ENCODE measurements at regions not wholly inside any gene's neighbourhood (a gene's known extent, or its start where the extent isn't known, plus 50 kb on each side); places are given as distances from the start of the nearest gene placed in this dataset.

GRCh38 chr5:73291873-73292272 lies 118.9 kb downstream of the TMEM174 start:
- DNase-seq (ENCODE audit: low read depth) = no peak

- no peak for DNase-seq (ENCODE audit: low read depth)
Measured at GRCh38 chr5:73290242-73290641, 117.2 kb downstream of the TMEM174 start.

- DNase-seq (ENCODE audit: low read depth) = no peak
Measured at GRCh38 chr5:73288803-73289720, 116.1 kb downstream of the TMEM174 start.

- DNase-seq (ENCODE audit: low read depth) = no peak
Measured at GRCh38 chr5:73286896-73287295, 113.9 kb downstream of the TMEM174 start.

GRCh38 chr5:73284985-73285384 lies 112.0 kb downstream of the TMEM174 start:
- DNase-seq (ENCODE audit: low read depth) = no peak

- DNase-seq (ENCODE audit: low read depth) = no peak
Measured at GRCh38 chr5:73284220-73284795, 111.3 kb downstream of the TMEM174 start.

GRCh38 chr5:73282923-73283322 lies 109.9 kb downstream of the TMEM174 start:
- DNase-seq (ENCODE audit: low read depth) = no peak

GRCh38 chr5:73282383-73282782 lies 109.4 kb downstream of the TMEM174 start:
- no peak for DNase-seq (ENCODE audit: low read depth)

- DNase-seq (ENCODE audit: low read depth) = no peak
Measured at GRCh38 chr5:73280821-73281746, 108.1 kb downstream of the TMEM174 start.

- DNase-seq (ENCODE audit: low read depth) = no peak
Measured at GRCh38 chr5:73280386-73280785, 107.4 kb downstream of the TMEM174 start.

GRCh38 chr5:73279805-73280204 lies 106.8 kb downstream of the TMEM174 start:
- DNase-seq (ENCODE audit: low read depth) = no peak

GRCh38 chr5:73278693-73279092 lies 105.7 kb downstream of the TMEM174 start:
- no peak for DNase-seq (ENCODE audit: low read depth)

GRCh38 chr5:73274881-73275663 lies 102.1 kb downstream of the TMEM174 start:
- peak; percentile 89 for DNase-seq (ENCODE audit: low read depth)

GRCh38 chr5:73274121-73274520 lies 101.1 kb downstream of the TMEM174 start:
- peak; percentile 45 for DNase-seq (ENCODE audit: low read depth)

GRCh38 chr5:73273379-73274050 lies 100.5 kb downstream of the TMEM174 start:
- no peak for DNase-seq (ENCODE audit: low read depth)

GRCh38 chr5:73272351-73272750 lies 99.4 kb downstream of the TMEM174 start:
- no peak for DNase-seq (ENCODE audit: low read depth)

- no peak for DNase-seq (ENCODE audit: low read depth)
Measured at GRCh38 chr5:73268826-73269225, 95.8 kb downstream of the TMEM174 start.

GRCh38 chr5:73267766-73268435 lies 94.9 kb downstream of the TMEM174 start:
- DNase-seq (ENCODE audit: low read depth) = no peak

- peak; percentile 26 for DNase-seq (ENCODE audit: low read depth)
Measured at GRCh38 chr5:73266925-73267765, 94.2 kb downstream of the TMEM174 start.
